ENCODE measurements at regions not wholly inside any gene's neighbourhood (a gene's known extent, or its start where the extent isn't known, plus 50 kb on each side); places are given as distances from the start of the nearest gene placed in this dataset.
A peak's percentile ranks its signal among the peaks of the same experiment; 100 is the strongest.
"Not testable (repeated sequence)": the region's sequence is repeated elsewhere in the genome, so short reads cannot be mapped to it uniquely, and the experiment has no call there.

DNA sequence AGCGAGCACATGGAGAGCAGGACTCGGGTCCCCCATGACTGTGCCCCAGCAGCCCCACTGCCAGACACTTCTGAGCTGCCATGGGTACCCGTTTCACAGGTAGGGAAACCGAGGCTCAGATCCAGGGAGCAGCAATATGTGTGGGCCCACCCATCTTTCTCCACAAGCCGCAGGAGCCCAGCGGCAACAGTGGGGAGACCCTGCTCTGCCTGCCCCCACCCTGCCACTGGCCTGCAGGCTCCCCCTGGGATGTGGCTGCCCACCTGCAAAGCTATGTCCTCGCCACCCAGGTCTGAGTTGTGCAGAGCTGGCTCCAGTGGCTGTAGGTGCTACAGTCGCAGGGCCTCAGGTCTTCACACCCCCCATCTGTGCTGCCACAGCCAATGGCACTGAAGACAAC is 50.6 kb upstream of the C1QTNF9B start:
- no peak for DNase-seq

DNA sequence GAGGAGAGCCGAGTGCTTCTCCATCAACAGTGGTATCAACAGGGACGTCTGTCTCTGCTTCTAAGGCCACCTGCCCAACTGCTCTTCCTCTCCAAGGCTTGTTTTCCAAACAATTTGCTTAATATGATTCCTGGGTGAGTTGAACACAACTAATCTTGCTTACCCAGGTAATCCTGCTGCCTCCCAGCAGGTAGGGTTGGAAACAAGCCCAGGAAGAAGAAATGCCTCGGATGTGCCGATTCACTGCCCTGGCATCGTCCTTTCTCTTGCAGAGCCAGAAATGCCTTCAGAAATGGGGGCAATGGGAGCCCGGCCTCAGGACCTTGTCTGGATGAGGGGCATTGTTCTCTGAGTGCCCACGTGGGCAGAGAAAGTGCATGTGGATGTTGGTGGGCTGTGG is 51.9 kb upstream of the C1QTNF9B start:
- DNase-seq: no peak

DNA sequence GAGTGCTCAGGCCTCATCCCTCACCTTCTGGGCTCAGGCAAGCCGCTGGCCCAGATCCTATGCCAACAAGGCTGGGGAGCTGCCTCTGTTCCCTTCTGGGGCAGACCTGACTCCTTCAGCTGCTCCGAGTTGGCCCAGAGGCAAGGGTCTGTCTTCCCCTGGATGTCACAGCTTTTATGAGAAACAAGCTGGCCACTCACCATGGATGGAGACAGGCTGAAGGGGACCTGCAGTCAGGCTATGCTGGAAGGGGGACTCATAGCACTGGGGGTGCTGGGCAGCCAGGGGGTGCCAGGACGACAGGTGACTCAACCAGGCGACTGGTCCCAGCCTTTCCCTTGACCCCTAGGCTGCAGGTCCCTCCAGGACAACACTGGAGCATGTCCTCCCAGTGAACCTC is 52.4 kb upstream of the C1QTNF9B start:
- DNase-seq: no peak

DNA sequence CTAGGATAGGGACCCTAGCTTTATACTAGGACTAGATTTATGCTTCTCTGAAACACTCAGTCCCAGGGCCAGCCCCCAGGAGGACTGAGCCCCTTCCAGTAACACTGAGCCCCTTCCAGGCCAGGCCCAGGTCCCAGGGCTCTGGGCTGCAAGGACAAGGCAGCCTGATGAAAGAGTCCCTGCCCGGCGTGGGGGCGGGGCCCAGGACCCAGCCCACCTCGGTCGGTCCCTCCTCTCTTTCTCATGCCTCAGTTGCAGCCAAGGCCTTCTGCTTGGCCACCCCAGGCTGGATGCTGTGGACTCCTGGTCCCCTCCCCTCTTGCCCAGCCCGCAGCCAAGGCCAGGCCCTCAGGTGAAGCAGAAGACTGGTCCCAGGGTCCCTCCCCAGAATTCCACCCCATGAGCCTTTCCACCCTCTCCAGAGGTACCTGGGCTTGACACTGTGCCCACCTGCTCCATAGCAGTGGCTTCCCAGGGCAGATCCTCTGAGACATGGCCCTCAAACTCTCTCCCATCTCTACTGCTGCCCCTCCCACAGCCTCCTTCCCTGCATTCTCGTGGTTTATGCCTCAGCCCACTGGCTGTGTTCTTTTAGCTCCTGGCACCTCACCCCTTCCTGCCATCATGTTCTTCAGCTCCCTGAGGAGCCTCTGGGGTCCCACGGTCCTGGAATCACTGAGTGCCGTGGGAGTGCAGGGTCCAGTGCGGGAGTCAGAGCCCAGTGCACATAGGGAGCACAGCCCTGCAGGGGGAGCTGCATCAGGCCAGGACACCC is 53.6 kb upstream of the C1QTNF9B start:
- DNase-seq: no peak

DNA sequence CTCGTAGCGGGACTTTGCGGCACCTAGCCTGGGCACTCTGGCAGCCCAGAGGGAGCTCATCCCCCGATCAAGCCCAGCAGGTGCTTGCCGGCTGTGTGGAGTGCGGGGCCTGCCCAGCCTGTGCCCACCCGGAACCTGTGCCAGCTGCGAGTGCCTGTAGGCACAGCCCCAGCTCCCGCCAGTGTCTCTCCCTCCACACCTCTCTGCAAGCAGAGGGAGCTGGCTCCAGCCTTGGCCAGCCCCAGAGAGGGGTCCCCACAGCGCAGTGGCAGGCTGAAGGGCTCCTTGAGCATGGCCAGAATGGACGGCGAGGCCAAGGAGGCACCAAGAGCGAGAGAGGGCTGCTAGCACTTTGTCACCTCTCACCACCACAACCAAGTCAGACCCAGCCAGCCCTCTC is 55.5 kb upstream of the C1QTNF9B start:
- no peak for DNase-seq

DNA sequence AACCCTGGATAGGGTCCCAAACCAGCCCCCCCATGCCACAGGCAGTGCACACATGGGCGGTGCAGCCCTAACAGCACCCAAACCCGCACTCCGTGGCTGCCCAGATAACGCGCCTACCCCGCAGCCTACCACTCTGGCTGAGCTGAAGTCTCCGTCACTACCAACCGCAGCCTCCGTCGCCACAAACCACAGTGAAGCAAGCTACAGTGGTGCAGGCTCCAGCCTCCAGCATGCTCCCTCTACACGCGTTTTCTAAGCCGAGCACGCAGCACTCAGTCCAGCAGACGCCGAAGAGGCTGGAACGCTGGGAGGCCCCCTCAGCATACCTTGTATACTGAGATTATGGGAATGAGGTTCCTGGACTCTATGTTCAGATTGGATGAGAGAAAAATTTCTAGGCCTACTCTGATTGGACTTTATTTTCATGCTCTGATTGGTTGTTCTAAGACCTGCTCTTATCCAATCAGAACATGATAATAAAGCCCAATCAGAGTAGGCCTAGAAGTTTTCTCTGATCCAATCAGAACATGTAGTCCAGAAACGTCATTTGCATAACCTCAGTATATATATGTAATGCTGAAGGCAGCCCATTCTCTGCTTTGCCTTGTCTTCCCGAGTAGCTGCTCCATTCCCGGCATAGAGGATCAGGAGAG is 56.7 kb upstream of the C1QTNF9B start:
- no peak for DNase-seq

DNA sequence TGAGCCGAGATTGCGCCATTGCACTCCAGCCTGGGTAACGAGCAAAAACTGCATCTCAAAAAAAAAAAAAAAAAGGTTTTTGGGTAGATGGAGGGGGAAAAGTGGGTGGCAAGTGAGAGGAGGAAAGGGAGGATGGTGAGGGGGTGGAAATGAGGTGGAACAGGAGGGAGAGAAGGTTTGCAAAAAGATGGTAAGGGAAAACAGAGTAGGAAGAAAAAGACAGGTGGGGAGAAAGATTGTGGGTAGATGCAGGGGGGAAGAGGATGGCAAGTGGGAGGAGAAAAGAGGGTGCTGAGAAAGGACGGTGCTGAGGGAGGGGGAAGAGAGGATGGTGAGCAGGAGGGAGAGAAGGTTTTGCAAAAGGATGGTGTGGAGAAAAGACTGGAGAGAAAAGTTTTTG is 57.8 kb upstream of the C1QTNF9B start:
- no peak for DNase-seq

DNA sequence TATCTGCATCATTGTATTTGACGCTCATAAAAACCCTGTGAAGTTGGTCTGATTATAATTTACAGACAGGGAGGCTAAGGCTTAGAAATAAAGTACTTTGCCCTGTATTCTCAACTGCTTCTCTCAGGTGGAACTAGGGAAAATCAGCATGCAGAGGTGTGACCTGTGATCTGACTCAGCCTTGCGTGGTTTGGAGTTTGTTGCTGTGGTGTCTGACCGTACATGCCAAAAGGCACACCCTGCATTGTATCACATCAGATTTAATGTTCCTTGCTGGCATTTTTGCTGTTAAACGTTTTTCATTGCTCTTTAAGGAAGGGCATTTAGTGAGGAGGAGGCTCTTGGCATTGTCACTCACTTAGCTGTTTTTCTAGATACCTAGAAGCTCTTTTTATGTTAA is 58.8 kb upstream of the C1QTNF9B start:
- DNase-seq: no peak

DNA sequence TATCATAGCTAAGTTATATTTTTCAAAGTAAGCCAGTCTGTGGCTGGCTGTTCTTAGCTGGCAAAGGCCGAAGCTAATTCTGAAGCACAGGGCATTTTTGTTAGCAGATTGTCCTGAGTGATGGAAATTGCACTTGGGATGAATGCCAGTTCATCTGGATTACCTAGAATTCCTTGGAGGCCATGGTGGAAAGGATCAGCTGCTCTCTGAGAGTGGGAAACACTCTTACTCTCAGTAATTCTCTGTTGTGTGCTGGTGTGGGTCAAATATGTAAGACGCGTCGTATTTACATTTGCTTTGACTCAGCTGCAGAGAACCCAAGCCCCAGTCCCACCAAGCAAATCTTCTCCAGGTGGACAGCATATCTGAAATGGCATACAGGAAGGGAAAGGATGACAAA is 60.7 kb upstream of the C1QTNF9B start:
- DNase-seq: no peak

DNA sequence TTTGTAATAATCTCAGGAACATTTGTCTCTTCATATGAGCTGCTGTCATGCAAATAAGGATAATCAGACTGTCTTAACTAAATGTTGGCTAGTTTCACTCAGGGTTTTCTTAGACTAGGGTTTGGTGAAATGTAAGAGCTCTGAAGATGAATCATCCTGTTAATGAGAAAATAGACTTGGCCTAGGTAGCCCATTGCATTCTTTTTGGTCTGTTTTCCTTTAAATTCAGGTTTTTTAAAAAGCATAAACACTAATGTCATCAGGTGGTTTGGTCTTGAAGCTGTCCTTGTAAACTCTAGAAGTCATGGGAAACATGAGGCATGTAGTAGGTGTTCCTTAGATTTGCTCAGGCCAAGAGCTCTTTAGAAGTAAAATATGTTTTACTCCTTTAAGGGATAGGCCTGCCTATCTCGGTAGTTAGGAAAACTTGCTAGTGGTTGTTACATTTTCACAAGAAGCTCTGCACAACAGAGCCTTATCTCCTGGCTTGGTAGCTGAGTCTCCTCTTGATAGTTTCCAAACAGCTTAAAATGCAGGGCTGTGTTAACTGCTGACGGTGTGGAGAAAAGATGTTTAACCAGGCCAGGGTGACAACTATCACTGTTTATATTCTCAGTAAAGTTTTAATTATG is 62.0 kb upstream of the C1QTNF9B start:
- DNase-seq: no peak

DNA sequence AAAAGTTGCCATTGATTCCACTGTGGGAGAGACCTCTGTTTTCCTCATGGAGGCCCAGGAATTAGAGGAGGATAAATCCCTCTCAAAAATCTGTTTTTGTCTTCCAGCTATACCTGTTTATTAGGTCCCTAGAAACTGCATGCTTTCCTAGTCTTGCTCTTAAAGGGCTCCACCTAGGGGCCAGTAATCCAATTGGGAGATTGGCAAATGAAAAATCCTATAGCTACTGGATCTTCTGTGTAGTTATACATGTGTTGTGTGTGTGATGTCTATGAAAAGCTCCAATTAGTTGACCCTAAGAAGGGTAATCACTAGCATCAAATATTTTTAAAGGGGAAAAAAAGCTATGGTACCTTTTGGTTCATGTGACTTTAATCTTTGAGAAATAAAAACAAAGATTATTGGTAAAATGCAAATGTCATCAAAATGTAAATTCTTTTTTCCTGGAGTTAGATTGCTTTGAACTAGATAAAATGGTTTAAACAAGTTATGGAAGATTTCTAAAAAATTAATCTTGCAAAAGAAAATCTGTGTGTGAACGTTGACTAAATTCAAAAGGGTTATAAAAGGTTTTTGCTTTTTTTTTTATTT is 63.4 kb upstream of the C1QTNF9B start:
- peak; percentile 11 to 27 for DNase-seq

DNA sequence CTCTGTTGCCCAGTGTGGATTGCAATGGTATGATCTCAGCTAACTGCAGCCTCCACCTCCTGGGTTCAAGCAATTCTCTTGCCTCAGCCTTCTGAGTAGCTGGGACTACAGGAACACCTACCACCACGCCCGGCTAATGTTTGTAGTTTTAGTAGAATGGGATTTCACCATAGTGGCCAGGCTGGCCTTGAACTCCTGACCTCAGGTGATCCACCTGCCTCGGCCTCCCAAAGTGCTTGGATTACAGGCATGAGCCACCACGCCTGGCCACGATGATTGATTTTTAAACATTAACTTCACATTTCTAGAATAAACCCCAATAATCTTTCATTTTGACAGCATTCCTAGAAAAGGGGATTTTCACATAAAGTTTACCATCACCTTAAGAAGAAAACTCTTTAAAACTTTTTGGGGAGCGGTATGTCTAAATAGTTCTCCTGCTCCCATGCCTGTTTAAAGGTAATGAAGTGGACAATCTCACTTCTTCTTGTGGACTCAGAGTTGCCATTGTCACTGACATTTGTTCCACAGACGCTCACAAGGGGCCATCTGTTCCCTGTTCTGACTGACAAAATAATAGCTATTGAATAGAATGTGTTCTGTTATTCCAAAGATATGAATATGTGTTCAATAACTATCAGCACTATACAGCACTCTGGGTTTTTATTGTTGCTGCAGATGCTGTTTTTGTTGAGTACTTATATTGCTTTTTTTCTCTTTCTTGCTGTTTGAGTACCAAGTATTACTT is 66.1 kb upstream of the C1QTNF9B start:
- no peak for DNase-seq

DNA sequence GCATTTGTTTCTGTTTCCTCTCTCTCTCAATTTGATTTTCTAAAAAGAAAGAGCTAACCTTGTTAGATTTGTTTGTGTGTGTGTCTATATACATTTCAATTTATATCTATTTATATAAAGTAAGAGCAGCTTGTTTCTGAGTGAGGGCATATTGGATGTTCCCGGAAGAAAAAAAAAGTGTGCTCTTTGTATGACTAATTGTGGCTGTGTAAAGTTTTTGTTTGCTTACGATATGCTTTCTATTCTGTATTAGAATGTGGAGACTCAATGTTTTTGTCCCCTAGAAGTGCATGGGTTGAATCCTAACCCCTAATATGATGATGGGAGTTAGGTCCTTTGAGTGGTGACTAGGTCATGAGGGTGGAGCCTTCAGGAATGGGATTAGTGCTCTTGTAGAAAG is 66.6 kb upstream of the C1QTNF9B start:
- DNase-seq: no peak

DNA sequence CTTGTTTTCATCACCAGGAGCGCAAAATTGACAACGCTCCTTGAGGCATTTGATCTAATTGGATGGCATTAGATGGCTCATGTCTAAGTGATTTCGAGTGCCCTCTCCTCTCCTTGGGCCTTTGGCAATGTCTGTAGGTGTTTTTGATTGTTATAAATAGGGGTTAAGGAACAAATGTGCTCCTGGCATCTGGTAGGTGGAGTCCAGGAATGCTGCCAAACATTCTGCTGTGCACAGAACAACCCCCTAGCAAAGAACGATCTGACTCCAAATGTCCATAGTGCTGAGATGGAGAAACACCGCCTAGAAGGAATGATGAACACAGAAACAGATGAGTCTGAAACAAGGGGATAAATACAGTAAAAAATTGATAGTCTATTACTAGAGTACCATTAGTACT is 68.0 kb upstream of the C1QTNF9B start:
- no peak for DNase-seq

DNA sequence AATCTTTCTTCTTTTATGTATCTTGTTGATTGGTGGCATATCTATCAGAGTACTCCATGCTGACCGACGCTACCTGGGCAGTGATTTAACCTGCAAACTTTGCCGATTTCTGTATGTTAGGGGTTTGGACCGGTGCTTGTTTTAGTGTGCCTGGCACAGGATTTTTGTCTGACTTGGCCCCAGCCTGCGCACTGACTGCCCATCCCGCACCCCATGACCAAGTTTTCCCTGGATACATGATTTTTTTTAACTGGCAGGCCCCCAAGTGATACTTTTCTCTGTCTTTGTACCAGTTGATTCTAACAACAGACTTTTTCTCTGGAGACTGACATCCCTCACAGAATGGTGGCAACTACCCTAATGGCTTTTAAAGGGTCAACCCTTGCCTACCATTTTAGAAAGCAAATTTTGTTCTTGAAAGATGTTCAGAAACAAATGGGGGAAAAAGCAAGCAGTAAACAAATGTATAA is 69.0 kb upstream of the C1QTNF9B start:
- no peak for DNase-seq

DNA sequence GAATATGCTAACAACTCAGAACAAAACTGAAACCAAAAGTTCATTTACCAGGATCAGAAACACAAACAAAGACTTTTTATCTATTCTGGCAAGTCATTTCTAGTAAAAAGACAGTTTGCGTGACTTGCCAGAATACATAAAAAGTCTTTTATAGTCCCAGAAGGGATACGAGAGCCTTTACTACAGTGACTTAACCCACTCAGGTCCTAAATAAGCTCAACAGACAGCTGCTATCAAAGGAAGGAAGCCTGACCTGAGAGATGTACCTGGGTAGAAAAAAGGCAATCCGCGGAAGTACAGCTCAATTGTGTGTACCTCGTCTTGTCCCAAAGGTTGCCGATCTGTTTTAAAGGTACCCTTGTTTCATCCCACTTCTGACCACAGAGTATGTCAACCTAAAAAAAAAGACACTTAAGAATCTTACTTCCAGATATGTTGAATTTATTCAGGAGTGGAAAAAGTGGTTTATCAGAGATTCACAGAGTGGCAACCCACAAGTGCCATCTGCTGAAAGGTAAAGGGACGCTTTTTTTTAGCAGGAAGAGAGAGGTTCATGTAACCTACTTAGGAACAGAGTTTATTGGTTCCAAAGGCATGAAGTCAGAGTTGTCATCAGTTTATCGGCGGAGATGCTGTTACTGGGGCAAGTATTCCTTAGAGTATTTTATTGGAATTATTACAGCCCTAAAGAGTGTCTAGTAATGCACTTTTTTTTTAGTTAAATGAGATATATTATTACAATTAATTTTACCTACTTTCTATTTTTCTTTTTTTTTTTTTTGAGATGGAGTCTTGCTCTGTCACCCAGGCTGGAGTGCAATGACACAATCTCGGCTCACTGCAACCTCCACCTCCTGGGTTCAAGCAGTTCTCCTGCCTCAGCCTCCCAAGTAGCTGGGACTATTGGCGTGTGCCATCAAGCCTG is 69.7 kb upstream of the C1QTNF9B start:
- DNase-seq: no peak

DNA sequence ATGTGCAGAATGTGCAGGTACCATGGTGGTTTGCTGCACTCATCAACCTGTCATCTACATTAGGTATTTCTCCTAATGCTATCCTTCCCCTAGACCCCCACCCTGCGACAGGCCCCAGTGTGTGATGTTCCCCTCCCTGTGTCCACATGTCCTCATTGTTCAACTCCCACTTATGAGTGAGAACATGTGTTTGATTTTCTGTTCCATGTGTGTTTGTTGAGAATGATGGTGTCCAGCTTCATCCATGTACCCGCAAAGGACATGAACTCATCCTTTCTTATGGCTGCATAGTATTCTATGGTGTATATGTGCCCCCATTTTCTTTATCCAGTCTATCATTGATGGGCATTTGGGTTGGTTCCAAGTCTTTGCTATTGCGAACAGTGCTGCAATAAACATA is 70.5 kb upstream of the C1QTNF9B start:
- DNase-seq: not testable (repeated sequence)

DNA sequence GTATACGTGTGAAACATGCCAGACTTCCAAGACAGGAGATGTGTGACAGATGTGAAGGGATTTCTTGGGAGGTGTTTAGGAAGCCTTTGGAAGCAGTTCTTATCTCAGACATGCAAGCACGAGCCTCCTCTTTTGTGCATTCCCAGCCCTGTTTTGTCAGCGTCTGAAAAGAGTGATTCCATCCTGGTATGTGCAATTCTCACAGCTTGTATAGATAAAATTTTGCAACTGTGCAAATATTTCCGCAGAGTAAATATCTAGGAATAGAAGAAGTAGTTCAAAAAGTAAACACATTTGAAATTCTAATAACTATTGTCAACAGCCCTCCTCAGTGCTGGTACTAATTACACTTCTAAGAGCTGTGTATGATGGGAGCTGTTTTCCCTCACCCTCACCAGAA is 72.3 kb upstream of the C1QTNF9B start:
- no peak for DNase-seq

DNA sequence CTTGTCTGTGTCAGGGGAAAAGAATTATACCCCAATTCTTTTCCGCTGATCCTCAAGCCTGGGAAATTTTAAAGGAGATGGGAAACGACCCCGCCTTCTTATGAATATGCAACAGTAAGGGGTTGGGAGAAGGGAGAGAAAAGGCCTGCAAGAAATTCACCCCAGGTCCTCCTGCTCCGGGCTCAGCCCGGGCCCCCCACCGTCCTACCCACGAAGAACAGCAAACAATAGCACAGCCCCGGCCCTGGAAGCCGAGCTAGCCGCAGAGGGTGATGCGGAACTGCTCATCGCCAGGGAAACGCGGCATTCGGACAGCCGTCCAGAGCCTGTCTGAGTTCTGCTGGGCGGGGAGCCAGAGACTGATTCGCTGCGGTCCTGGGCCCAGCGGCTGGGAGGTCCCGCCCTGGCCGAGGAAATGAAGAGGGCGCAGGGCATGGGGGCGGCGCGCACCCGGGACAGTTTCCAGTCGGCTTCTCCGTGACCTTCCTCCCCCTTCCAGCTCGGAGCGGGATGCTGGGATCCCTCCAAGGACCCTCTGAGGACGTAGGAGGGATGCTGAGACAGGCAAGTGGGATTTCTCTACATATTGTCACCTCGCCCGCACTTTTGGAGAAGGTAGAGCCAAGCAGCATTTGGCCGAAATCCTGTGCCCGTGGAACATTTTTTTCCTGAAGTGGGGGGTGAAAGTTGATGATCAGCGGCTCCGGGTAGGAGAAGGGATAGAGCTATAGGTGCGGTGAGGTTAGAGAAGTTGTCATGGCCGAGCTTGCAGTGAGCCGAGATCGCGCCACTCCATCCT is 82.3 kb upstream of the C1QTNF9B start:
- DNase-seq: peak; percentile 1 to 12

DNA sequence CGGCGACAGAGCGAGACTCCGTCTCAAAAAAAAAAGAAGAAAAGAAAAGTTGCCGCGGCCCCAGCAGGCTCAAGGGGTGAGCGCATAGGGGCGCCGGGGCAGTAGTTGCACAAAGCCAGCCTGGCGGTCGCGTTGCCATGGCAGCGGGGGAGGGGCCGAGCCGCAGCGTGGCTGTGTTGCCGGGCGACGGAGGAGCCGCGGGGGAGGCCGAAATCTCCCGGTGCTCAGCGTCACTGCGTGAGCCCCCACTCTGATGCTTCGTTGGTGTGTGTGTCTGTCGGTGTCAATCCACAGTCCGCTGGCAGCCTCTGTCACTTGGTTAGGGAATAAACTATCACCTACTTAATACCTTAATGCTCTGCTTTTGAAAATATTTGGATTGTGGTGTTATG is 82.9 kb upstream of the C1QTNF9B start:
- DNase-seq: peak; percentile 9 to 14

DNA sequence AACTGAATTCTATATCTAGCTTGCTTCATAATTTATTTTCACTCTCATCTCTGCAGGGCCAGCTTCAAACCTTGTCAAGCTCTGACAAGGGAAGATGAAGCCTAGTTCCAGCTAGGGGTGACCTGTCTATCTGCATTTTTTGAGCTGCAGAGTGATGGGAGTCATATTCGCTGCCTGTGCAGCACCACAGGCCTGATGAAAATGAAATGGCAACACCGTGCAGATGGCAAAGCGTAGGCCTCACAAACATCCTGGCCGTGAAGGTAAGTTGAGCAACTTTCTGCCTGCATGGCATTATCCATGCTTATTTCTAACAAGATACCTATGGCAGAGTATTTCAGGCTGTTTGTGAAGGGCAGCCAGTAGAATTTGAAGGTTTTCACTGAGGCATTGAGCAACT is 86.4 kb upstream of the C1QTNF9B start:
- no peak for DNase-seq

Data from Kasumi-1 (cell line).